HepG2 (cell line): ENCODE measurements at regions not wholly inside any gene's neighbourhood (a gene's known extent, or its start where the extent isn't known, plus 50 kb on each side); places are given as distances from the start of the nearest gene placed in this dataset.

ENCODE experiments used
- ATAC-seq: fragments of 200-7000 bp; cut with Tn5 transposase; 3 replicates; pipeline ENCODE4 v1.9.1; 2020; ENCODE audit warnings: mild to moderate bottlenecking, moderate library complexity
- BruUV-seq: library from RNA; stranded (reverse); fragments of 400-500 nt; replicated peaks from 2 replicates; lab custom pipeline; 2021; lab: Mats Ljungman, UMichigan
- CTCF ChIA-PET: fragments of 300-600 bp; formaldehyde crosslinking; extraction: SDS; loops from one replicate; lab custom pipeline; 2021; ENCODE audit warnings: low total read pairs, inconsistent platforms, low intra/inter-chr PET ratio; lab: Yijun Ruan, JAX
- POLR2A ChIA-PET: fragments of 350-600 bp; sonication (Branson Sonifier 250); formaldehyde crosslinking; loops from one replicate; lab custom pipeline; 2020; ENCODE audit warnings: antibody characterized with exemption, inconsistent platforms; lab: Yijun Ruan, JAX
- DNase-seq: peaks from one replicate; pipeline ENCODE4 v3.0.0-alpha.2; 2015; ENCODE audit warnings: low spot score
- FAIRE-seq: peaks from 3 replicates; lab custom pipeline; 2011; peaks lifted over from hg19 to GRCh38; lab: Jason Lieb, UNC
- H2AFZ ChIP-seq: one replicate; pipeline ENCODE4 v1.6.1; 2011; ENCODE audit warnings: low read length, inconsistent platforms
- H3K27ac ChIP-seq: fragments of 300-600 bp; 3 replicates; pipeline ENCODE4 v1.8.0; 2011; ENCODE audit warnings: mixed run types, mild to moderate bottlenecking, mixed read lengths, low read length, inconsistent platforms; ENCODE audit not compliant: insufficient read depth; ENCODE audit errors: extremely low read length
- H3K27me3 ChIP-seq, 2 experiments: fragments of 200-600 bp in 1 of 2; 2 replicates in 1 of 2; 3 replicates in 1 of 2; pipeline versions ENCODE4 v1.6.0 to v1.8.0; 2011; ENCODE audit warnings: low read length in 2 of 2, mild to moderate bottlenecking in 2 of 2, moderate library complexity in 2 of 2, inconsistent platforms in 1 of 2; ENCODE audit not compliant: insufficient read depth in 2 of 2, control insufficient read depth in 1 of 2
- H3K36me3 ChIP-seq, 2 experiments: fragments of 200-600 bp in 1 of 2; replicated peaks in 1 of 2; 2 replicates in 1 of 2; 3 replicates in 1 of 2; pipeline versions ENCODE4 v1.5.1 to v1.8.0; 2011; ENCODE audit warnings: low read length in 2 of 2, inconsistent platforms in 1 of 2; ENCODE audit not compliant: insufficient read depth in 2 of 2, control insufficient read depth in 1 of 2
- H3K4me1 ChIP-seq: 2 replicates; pipeline ENCODE4 v1.5.1; 2012; ENCODE audit warnings: low read length, inconsistent platforms; ENCODE audit not compliant: insufficient read depth
- H3K4me2 ChIP-seq: 2 replicates; pipeline ENCODE4 v1.6.0; 2011; ENCODE audit warnings: low read depth, low read length, inconsistent platforms
- H3K4me3 ChIP-seq, 3 experiments: fragments of 200-600 bp in 1 of 3; sonication (generic), shearing (Covaris generic) in 1 of 3; replicated peaks in 1 of 3; 2 replicates each; pipeline ENCODE4 v1.5.1; 2011 to 2016; ENCODE audit warnings: low read length in 3 of 3, inconsistent platforms in 2 of 3, low read depth in 2 of 3, mild to moderate bottlenecking in 2 of 3, control low read depth in 1 of 3, mixed read lengths in 1 of 3; ENCODE audit not compliant: insufficient read depth in 1 of 3
- H3K79me2 ChIP-seq: one replicate; pipeline ENCODE4 v1.6.1; 2011; ENCODE audit warnings: low read length, inconsistent platforms; ENCODE audit not compliant: insufficient read depth
- H3K9ac ChIP-seq: 2 replicates; pipeline ENCODE4 v1.6.0; 2011; ENCODE audit warnings: mild to moderate bottlenecking, low read depth, low read length, inconsistent platforms; ENCODE audit not compliant: insufficient read depth
- H3K9me3 ChIP-seq: 2 replicates; pipeline ENCODE4 v1.5.1; 2012; ENCODE audit warnings: mild to moderate bottlenecking, low read length
- H4K20me1 ChIP-seq: 2 replicates; pipeline ENCODE4 v1.6.0; 2011; ENCODE audit warnings: inconsistent platforms, mild to moderate bottlenecking, low read length, moderate library complexity; ENCODE audit not compliant: insufficient read depth
- AKAP8 ChIP-seq: sonication (generic); formaldehyde crosslinking; IDR thresholded peaks from 2 replicates; pipeline ENCODE4 v1.5.1; 2020; ENCODE audit warnings: mild to moderate bottlenecking, missing genetic modification reagents
- CREM ChIP-seq, 2 experiments: sonication (generic) in 1 of 2; formaldehyde crosslinking in 1 of 2; IDR thresholded peaks; 2 replicates each; pipeline versions ENCODE4 v1.4.0 to v1.6.1; 2016 to 2020; ENCODE audit warnings: antibody characterized with exemption in 1 of 2, mild to moderate bottlenecking in 1 of 2, missing genetic modification reagents in 1 of 2
- FOXK1 ChIP-seq: sonication (generic); formaldehyde crosslinking; IDR thresholded peaks from 2 replicates; pipeline ENCODE4 v1.4.0; 2020; ENCODE audit warnings: low read depth, missing genetic modification reagents, borderline replicate concordance
- HES4 ChIP-seq: sonication (generic); formaldehyde crosslinking; IDR thresholded peaks from 2 replicates; pipeline ENCODE4 v1.9.0; 2021; ENCODE audit warnings: mild to moderate bottlenecking, missing genetic modification reagents, borderline replicate concordance
- HMG20B ChIP-seq: conservative IDR thresholded peaks from 2 replicates; pipeline ENCODE4 v1.6.1; 2016; ENCODE audit warnings: missing genetic modification reagents, missing compliant biosample characterization
- JUN ChIP-seq: sonication (generic); formaldehyde crosslinking; IDR thresholded peaks from 2 replicates; pipeline ENCODE4 v1.4.0; 2020; ENCODE audit warnings: mild to moderate bottlenecking, missing genetic modification reagents
- NFYC ChIP-seq: IDR thresholded peaks from 2 replicates; pipeline ENCODE4 v1.6.1; 2016; ENCODE audit warnings: missing genetic modification reagents, missing compliant biosample characterization
- NR2F2 ChIP-seq: IDR thresholded peaks from 2 replicates; pipeline ENCODE4 v1.6.1; 2012; ENCODE audit warnings: low read depth, inconsistent platforms, borderline replicate concordance
- NRL ChIP-seq: sonication (generic); formaldehyde crosslinking; IDR thresholded peaks from 2 replicates; pipeline ENCODE4 v1.5.0; 2020; ENCODE audit warnings: missing genetic modification reagents, mild to moderate bottlenecking, moderate library complexity, borderline replicate concordance
- ZFP82 ChIP-seq: sonication (generic); formaldehyde crosslinking; IDR thresholded peaks from 2 replicates; pipeline ENCODE4 v1.5.1; 2020; ENCODE audit warnings: mild to moderate bottlenecking, missing genetic modification reagents, borderline replicate concordance
- WGBS: methylation state at CpG from one replicate; pipeline ENCODE4 v1.1.6; 2017; ENCODE audit warnings: low lambda C conversion rate; 5-methylcytosine and 5-hydroxymethylcytosine counted together
- in situ Hi-C: cut with HindIII; loops from 2 replicates; pipeline ENCODE4 v1.10.0; 2017; ENCODE audit warnings: low pct_unique_long_range_greater_than_20kb; ENCODE audit not compliant: extremely low pct_ligation_motif_present
- intact Hi-C: fragments of 100-400 bp; cut with micrococcal nuclease; formaldehyde crosslinking; loops from one replicate; pipeline ENCODE4 v1.10.0; 2022; ENCODE audit not compliant: unreplicated experiment
- TF ChIP-seq, protein P1 (sequence below): sonication (generic); formaldehyde crosslinking; IDR thresholded peaks from 2 replicates; pipeline ENCODE4 v1.4.0; 2020; ENCODE audit warnings: missing genetic modification reagents
- TF ChIP-seq, protein P2 (sequence below): sonication (generic); formaldehyde crosslinking; IDR thresholded peaks from 2 replicates; pipeline ENCODE4 v1.4.0; 2020; ENCODE audit warnings: missing genetic modification reagents, mild to moderate bottlenecking, borderline replicate concordance
- TF ChIP-seq, protein P3 (sequence below): sonication (generic); formaldehyde crosslinking; IDR thresholded peaks from 2 replicates; pipeline ENCODE4 v1.4.0; 2020; ENCODE audit warnings: missing genetic modification reagents
- TF ChIP-seq, protein P4 (sequence below): sonication (generic); formaldehyde crosslinking; IDR thresholded peaks from 2 replicates; pipeline ENCODE4 v1.4.0; 2020; ENCODE audit warnings: missing genetic modification reagents, borderline replicate concordance
- TF ChIP-seq, protein P5 (sequence below): sonication (generic); formaldehyde crosslinking; IDR thresholded peaks from 2 replicates; pipeline ENCODE4 v1.8.1; 2023; ENCODE audit warnings: missing genetic modification reagents, mild to moderate bottlenecking, borderline replicate concordance

DNA sequence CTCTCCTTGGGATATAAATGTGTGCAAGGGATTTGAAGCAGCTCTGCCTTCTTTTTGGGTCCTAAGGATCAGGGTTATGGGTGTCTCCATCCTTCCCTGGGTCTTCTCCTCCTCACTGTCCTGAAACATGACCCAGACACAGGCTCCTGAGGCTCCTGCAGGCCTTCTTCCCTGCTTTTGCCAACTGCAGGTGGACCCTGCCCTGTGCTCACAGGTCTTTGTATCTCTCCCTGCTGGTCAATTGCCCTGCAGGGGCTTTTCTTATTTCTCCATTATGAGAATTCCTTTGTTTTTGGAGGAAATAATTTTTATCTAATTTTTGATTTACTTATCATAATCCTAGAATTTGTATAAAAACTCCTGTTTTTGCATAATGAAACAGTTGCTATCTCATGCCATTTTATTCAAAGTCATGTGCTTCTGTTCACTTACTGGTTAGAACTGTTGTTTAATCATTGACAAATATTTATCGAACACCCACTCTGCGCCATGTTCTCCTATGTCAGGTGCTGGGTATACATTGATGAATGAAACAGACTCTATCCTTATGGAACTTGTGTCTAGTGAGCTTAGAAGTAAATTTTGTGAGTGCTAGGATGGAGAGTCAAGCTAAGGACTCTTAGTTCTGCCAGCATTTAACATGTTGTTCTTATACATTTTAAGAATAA, 89.7 kb upstream of the TOP3B start (continued):
- TF ChIP-seq, protein P1, sequence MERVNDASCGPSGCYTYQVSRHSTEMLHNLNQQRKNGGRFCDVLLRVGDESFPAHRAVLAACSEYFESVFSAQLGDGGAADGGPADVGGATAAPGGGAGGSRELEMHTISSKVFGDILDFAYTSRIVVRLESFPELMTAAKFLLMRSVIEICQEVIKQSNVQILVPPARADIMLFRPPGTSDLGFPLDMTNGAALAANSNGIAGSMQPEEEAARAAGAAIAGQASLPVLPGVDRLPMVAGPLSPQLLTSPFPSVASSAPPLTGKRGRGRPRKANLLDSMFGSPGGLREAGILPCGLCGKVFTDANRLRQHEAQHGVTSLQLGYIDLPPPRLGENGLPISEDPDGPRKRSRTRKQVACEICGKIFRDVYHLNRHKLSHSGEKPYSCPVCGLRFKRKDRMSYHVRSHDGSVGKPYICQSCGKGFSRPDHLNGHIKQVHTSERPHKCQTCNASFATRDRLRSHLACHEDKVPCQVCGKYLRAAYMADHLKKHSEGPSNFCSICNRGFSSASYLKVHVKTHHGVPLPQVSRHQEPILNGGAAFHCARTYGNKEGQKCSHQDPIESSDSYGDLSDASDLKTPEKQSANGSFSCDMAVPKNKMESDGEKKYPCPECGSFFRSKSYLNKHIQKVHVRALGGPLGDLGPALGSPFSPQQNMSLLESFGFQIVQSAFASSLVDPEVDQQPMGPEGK (CRISPR knock-in tag), result no peak
- no peak for TF ChIP-seq HES4 (CRISPR knock-in tag)

DNA sequence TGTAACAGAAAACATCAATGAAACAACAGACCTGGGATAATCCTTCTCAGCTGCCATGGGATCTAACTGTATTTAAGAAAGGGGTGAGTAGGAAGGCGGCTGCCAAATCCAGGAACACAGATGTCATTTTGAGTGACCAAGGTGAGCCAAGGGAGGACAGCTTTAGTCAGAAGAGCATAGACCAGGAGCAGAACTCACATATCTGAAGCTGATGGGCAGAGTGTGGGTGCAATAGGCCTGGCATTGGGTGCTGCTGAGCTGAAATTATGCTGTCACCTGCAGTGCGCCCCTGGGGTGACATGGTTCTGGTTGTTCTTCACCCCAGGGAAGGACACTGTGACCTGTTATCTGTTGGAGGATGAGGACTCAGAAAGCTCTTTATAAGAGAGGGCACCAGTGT, 88.9 kb upstream of the TOP3B start:
- no peak overlapping the region for H3K9ac ChIP-seq
- H4K20me1 ChIP-seq, result no peaks in the 10 kb centered on the region
- H3K27ac ChIP-seq, result no peak overlapping the region
- no peak overlapping the region for H3K4me3 ChIP-seq
- H3K9me3 ChIP-seq, result no peaks in the 10 kb centered on the region
- in situ Hi-C loops, result no loop called here
- CTCF ChIA-PET, result no interaction called here
- H3K27me3 ChIP-seq, result peaks cover 2 to 14% of the 10 kb centered on the region in 2 experiments; a peak in 3 of 5 replicates
- no peaks in the 10 kb centered on the region for H3K79me2 ChIP-seq
- intact Hi-C loops, result no loop called here
- BruUV-seq, result no TSS peak
- H2AFZ ChIP-seq, result no peak overlapping the region
- H3K36me3 ChIP-seq, result no peaks in the 10 kb centered on the region
- DNase-seq, result no peak
- no peak overlapping the region for H3K4me2 ChIP-seq
- H3K4me1 ChIP-seq, result peaks cover 15% of the 10 kb centered on the region
- 2% methylated on average over 2 of the region's 2 CpGs for WGBS
- no peak for FAIRE-seq
- no peak for ATAC-seq
- POLR2A ChIA-PET, result no interaction called here
- TF ChIP-seq ZFP82 (CRISPR knock-in tag) (no peak), NFYC (CRISPR knock-in tag) (no peak), AKAP8 (CRISPR knock-in tag) (no peak), NRL (CRISPR knock-in tag) (no peak), NR2F2 (no peak), HMG20B (no peak), CREM (IDR thresholded peaks at IDR 0.05) (no peak), CREM (CRISPR knock-in tag; IDR thresholded peaks at IDR 0.05) (no peak), JUN (no peak), FOXK1 (CRISPR knock-in tag) (no peak)
- TF ChIP-seq, protein P2, sequence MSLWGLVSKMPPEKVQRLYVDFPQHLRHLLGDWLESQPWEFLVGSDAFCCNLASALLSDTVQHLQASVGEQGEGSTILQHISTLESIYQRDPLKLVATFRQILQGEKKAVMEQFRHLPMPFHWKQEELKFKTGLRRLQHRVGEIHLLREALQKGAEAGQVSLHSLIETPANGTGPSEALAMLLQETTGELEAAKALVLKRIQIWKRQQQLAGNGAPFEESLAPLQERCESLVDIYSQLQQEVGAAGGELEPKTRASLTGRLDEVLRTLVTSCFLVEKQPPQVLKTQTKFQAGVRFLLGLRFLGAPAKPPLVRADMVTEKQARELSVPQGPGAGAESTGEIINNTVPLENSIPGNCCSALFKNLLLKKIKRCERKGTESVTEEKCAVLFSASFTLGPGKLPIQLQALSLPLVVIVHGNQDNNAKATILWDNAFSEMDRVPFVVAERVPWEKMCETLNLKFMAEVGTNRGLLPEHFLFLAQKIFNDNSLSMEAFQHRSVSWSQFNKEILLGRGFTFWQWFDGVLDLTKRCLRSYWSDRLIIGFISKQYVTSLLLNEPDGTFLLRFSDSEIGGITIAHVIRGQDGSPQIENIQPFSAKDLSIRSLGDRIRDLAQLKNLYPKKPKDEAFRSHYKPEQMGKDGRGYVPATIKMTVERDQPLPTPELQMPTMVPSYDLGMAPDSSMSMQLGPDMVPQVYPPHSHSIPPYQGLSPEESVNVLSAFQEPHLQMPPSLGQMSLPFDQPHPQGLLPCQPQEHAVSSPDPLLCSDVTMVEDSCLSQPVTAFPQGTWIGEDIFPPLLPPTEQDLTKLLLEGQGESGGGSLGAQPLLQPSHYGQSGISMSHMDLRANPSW (CRISPR knock-in tag), result no peak
- TF ChIP-seq, protein P3, sequence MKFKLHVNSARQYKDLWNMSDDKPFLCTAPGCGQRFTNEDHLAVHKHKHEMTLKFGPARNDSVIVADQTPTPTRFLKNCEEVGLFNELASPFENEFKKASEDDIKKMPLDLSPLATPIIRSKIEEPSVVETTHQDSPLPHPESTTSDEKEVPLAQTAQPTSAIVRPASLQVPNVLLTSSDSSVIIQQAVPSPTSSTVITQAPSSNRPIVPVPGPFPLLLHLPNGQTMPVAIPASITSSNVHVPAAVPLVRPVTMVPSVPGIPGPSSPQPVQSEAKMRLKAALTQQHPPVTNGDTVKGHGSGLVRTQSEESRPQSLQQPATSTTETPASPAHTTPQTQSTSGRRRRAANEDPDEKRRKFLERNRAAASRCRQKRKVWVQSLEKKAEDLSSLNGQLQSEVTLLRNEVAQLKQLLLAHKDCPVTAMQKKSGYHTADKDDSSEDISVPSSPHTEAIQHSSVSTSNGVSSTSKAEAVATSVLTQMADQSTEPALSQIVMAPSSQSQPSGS, result no peak
- TF ChIP-seq, protein P4, sequence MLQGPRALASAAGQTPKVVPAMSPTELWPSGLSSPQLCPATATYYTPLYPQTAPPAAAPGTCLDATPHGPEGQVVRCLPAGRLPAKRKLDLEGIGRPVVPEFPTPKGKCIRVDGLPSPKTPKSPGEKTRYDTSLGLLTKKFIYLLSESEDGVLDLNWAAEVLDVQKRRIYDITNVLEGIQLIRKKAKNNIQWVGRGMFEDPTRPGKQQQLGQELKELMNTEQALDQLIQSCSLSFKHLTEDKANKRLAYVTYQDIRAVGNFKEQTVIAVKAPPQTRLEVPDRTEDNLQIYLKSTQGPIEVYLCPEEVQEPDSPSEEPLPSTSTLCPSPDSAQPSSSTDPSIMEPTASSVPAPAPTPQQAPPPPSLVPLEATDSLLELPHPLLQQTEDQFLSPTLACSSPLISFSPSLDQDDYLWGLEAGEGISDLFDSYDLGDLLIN (CRISPR knock-in tag), result no peak
- TF ChIP-seq, protein P5, sequence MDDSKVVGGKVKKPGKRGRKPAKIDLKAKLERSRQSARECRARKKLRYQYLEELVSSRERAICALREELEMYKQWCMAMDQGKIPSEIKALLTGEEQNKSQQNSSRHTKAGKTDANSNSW (CRISPR knock-in tag), result no peak
